GM21576 (cell line): ENCODE measurements at regions not wholly inside any gene's neighbourhood (a gene's known extent, or its start where the extent isn't known, plus 50 kb on each side); places are given as distances from the start of the nearest gene placed in this dataset.

ENCODE experiments used
- ATAC-seq: cut with Tn5 transposase; IDR thresholded peaks from one replicate; pipeline ENCODE4 v1.9.1; 2021; ENCODE audit warnings: mild to moderate bottlenecking, moderate library complexity; ENCODE audit not compliant: unreplicated experiment

DNA sequence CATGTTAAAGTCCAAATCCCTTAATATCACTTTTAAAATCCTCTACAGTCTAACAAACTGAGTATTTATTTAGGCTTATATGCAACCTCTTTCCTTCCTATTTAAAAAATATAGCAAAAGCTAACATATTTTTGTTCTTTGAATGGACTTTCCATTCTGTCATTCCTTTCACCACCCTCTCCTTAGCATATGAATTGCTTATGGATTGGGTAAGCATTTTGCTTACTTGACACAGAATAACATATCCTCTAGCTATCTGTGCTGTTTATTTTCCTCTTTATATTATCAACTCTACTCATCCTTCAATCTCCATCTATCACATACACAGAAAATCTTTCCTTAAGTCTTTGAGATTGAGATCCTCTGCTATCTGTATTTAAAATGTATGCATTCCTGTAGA, 206.1 kb upstream of the NEIL3 start:
- no peak for ATAC-seq

GRCh38 chr4:177105536-177105935, 204.1 kb upstream of the NEIL3 start:
- ATAC-seq, result no peak

DNA sequence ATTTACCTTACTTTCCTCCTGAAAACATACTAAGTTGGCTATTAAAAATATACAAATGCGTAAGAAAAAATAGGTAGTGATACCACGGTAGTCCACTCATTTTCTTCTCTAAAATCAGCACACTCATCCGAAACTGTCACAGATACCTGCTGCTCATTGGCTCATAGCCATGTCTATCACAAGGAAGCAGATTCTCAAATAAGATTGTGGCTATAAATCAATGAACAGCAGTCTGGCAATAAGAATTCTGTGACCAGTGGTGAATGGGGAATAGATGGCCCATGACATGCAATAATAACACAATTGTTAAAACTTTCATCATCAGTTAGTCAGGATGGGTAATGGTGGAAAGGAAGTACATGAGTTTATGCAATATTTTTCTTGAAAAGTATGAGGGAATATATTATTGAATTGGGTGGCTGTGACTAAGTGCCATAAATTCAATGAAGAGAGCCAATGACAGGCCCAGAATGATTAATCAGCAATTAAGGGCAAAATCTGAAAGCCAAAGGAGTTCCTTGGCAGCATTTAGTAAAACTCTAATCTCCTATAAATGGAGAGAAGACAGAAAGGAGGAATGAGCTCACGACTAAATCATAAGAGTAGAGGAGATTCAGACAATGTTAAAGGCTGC, 202.3 kb upstream of the NEIL3 start:
- ATAC-seq, result no peak

- ATAC-seq, result no peak
These were observed 201.0 kb upstream of the NEIL3 start for GRCh38 chr4:177108708-177109107.

- no peak for ATAC-seq
These were observed 199.9 kb upstream of the NEIL3 start for GRCh38 chr4:177109769-177110168.

GRCh38 chr4:177116161-177116560, 193.5 kb upstream of the NEIL3 start:
- no peak for ATAC-seq

DNA sequence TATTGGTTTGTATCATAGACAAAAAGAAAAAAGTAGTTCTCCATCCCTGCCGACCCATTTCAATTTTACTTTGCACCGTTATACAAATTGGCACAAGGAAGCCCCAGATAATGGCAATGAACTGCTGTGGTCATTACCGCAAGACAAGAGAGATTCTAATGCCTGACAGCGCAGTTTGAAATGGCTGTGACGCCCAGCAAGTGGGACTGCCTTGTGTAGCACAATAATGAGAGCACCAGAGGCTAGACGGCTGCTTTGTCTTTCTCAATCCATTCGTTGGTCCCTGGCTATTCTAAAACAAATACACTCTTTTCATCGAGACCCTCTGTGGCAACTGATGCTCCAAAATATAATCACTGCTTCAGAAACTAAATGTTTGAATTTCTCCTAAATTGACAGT, 192.4 kb upstream of the NEIL3 start:
- no peak for ATAC-seq

GRCh38 chr4:177118596-177118995, 191.1 kb upstream of the NEIL3 start:
- ATAC-seq, result no peak

DNA sequence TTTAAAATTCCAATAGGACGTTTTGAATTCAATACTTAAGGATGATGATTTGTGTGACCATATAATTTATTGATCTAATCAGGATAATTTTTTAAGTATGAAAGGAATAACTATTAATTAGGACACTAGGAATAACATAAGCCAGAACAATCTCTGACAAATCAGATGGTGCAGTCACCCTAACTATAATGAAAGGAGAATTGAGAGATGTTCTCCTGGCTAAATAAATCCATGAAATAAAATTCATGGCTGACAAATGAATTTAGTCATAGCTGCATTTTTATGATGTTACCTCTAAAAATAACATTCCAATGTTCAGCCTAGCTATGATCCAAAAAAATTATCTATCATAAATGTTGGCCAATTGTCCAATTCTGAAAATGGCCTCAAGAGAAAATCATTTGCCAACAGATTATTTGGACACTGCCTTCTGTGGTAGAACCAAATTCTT, 190.6 kb upstream of the NEIL3 start:
- no peak for ATAC-seq

- no peak for ATAC-seq
These were observed 190.0 kb upstream of the NEIL3 start for GRCh38 chr4:177119691-177120090.

DNA sequence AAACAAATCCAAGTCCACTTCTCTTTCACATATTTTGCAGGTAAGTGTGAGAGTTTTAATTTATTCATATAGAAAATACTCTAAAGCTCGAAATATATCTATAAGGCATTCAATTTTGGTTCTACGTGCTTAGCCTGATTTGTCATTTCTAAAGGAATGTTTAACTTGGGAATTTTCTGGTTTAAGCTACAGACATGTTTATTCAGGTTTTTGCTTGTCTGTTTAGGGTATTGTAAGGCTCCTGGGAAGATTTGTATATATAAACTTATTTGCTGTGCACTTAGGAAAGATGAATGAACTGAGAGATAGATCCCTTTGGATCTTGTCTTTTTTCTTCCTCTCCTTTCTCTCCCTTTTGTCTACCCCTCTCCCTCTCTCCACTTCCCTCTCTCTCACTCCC, 185.9 kb upstream of the NEIL3 start:
- no peak for ATAC-seq

- ATAC-seq, result no peak
These were observed 185.2 kb upstream of the NEIL3 start for GRCh38 chr4:177124349-177125064.

GRCh38 chr4:177125656-177126055, 184.0 kb upstream of the NEIL3 start:
- no peak for ATAC-seq

DNA sequence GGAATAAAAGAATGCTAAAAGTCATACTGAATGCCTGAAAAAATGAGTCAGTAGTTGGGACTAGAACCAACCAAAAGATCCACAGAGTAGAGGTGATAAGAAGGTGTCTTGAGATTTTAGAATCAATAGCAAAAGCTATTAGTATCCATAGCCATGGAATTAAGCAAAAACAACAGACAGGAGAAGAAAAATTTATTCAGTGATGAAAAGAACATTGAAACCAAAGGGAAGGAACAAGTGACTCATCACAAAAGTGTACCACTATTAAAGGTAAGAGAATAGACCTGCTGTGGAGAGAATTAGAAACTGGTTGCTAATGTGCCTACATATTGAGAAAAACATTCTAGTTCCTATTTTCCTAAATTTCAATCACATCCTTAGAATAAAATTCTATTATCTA, 182.0 kb upstream of the NEIL3 start:
- ATAC-seq, result no peak

DNA sequence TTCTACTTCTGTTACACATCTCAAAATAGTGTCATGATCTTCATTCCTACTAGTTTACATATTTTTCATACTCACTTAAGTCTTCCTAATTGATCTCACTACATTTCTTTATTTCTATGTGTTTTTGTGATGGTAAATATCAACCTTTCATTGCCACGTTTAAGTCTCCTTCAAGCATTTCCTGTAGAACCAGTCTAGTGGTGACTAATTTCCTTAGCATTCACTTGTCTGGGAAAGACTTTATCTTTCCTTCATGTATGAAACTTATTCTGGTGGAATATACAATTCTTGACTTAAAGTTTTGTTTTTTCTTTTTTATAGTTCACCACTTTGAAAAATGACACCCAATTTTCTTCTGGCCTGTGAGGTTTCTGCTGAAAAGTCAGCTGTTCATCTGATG, 181.4 kb upstream of the NEIL3 start:
- ATAC-seq, result no peak

- no peak for ATAC-seq
These were observed 177.9 kb upstream of the NEIL3 start for GRCh38 chr4:177131736-177132135.

- no peak for ATAC-seq
These were observed 162.0 kb upstream of the NEIL3 start for GRCh38 chr4:177147668-177148067.

- ATAC-seq, result no peak
These were observed 154.2 kb upstream of the NEIL3 start for GRCh38 chr4:177155454-177155853.

- no peak for ATAC-seq
These were observed 150.1 kb upstream of the NEIL3 start for GRCh38 chr4:177159600-177159999.

GRCh38 chr4:177161781-177162180, 147.9 kb upstream of the NEIL3 start:
- no peak for ATAC-seq

GRCh38 chr4:177163532-177163931, 146.1 kb upstream of the NEIL3 start:
- no peak for ATAC-seq

- no peak for ATAC-seq
These were observed 138.1 kb upstream of the NEIL3 start for GRCh38 chr4:177171588-177171987.

GRCh38 chr4:177175473-177175872, 134.2 kb upstream of the NEIL3 start:
- no peak for ATAC-seq
